ENCODE measurements at regions not wholly inside any gene's neighbourhood (a gene's known extent, or its start where the extent isn't known, plus 50 kb on each side); places are given as distances from the start of the nearest gene placed in this dataset.

DNA sequence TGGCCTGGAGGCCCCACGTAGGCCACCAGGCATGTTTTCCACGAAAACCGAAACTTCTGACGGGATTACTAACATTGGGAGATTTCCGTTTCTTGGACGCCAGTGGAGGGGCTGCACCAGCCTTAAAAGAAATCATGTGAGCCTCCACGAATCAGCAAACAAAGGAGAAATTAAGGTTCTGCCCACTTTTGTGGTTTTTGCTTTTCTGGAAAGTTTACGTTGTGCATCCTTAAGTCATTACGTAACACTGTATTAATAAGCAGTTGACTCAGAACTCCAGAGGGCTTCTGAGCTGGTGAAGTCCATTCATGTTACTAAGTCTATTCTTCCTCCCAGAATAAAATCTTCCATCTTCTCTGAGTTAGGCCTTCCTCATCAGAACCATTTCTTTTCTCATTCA is 168.5 kb downstream of the PSMG1 start:
- no peak overlapping the region for H3K4me3 ChIP-seq (ENCODE audit: low read depth, low read length)
- ChIA-PET POLR2A (interaction anchor here (0.7 kb wide), 1 partner anchor 46 kb away, joined by 4 read pairs; no protein-coding TSS in a partner anchor), CTCF (interaction anchor here (0.7 to 1.0 kb wide), 2 partner anchors 28 to 124 kb away, joined by 3 read pairs; no protein-coding TSS in a partner anchor)
- H3K36me3 ChIP-seq (ENCODE audit: control insufficient read depth in 2 of 2, insufficient read depth in 1 of 2, low read length in 2 of 2) = no peaks in the 10 kb centered on the region
- no peaks in the 10 kb centered on the region for H3K9me3 ChIP-seq (ENCODE audit: control insufficient read depth, insufficient read depth, low read depth, low read length)
- H3K27ac ChIP-seq (ENCODE audit: extremely low read depth, low read depth, low read length) = no peak overlapping the region
- TF ChIP-seq ZNF311 (tag by site-specific recombination; IDR thresholded peaks at IDR 0.05; ENCODE audit: borderline replicate concordance) = no peak
- TF ChIP-seq, protein P1, sequence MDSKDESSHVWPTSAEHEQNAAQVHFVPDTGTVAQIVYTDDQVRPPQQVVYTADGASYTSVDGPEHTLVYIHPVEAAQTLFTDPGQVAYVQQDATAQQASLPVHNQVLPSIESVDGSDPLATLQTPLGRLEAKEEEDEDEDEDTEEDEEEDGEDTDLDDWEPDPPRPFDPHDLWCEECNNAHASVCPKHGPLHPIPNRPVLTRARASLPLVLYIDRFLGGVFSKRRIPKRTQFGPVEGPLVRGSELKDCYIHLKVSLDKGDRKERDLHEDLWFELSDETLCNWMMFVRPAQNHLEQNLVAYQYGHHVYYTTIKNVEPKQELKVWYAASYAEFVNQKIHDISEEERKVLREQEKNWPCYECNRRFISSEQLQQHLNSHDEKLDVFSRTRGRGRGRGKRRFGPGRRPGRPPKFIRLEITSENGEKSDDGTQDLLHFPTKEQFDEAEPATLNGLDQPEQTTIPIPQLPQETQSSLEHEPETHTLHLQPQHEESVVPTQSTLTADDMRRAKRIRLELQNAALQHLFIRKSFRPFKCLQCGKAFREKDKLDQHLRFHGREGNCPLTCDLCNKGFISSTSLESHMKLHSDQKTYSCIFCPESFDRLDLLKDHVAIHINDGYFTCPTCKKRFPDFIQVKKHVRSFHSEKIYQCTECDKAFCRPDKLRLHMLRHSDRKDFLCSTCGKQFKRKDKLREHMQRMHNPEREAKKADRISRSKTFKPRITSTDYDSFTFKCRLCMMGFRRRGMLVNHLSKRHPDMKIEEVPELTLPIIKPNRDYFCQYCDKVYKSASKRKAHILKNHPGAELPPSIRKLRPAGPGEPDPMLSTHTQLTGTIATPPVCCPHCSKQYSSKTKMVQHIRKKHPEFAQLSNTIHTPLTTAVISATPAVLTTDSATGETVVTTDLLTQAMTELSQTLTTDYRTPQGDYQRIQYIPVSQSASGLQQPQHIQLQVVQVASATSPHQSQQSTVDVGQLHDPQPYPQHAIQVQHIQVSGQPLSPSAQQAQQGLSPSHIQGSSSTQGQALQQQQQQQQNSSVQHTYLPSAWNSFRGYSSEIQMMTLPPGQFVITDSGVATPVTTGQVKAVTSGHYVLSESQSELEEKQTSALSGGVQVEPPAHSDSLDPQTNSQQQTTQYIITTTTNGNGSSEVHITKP (tag by site-specific recombination; IDR thresholded peaks at IDR 0.05) = 0 out of 2 replicates have a peak, but pooled peaks have one; percentile 26
- no peaks in the 10 kb centered on the region for H3K4me1 ChIP-seq (ENCODE audit: control insufficient read depth, insufficient read depth, low read length)

DNA sequence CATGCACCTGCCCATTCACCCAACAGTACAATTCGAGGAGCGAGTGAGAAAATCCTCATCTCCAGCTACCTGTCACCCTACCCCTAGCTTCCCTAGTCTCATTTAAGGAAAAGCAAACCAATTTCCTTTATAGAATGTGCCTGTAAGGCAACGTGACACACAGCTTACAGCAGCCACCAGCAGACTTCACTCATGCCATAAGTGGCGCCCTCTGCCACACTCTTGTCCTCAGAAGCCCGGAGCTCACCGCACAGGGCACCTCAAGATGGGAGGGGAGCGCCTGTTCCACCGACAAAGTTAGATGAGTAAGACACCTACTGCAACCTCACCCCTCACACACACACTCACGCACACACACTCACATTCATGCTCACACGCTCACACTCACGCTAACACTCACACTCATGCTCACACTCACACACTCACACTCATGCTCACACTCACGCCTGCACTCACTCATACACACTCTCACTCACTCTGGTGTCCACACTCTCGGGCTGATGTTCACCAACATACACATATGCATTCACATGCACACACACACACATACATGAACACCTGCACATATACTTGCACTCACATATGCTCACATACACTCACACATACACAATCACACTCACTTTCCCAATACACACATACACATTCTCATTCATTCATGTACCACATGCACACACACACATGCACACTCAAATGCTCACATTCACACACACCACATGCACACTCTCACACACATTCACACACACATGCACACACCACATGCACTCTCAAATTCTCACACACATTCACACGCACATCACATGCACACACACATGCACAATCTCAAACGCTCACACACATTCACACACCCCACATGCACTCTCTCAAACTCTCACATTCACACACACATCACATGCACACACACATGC is 170.7 kb downstream of the PSMG1 start:
- ChIA-PET CTCF (interaction anchor here (1.0 kb wide), 1 partner anchor 19 kb away, joined by 3 read pairs; no protein-coding TSS in a partner anchor), POLR2A (no interaction called here)
- no peaks in the 10 kb centered on the region for H3K9me3 ChIP-seq (ENCODE audit: control insufficient read depth, insufficient read depth, low read depth, low read length)
- no peak overlapping the region for H3K27ac ChIP-seq (ENCODE audit: extremely low read depth, low read depth, low read length)
- no peaks in the 10 kb centered on the region for H3K4me1 ChIP-seq (ENCODE audit: control insufficient read depth, insufficient read depth, low read length)
- no peak overlapping the region for H3K4me3 ChIP-seq (ENCODE audit: low read depth, low read length)
- H3K36me3 ChIP-seq (ENCODE audit: control insufficient read depth in 2 of 2, insufficient read depth in 1 of 2, low read length in 2 of 2) = no peaks in the 10 kb centered on the region
- no peak for TF ChIP-seq ZNF792 (tag by site-specific recombination; IDR thresholded peaks at IDR 0.05)
- TF ChIP-seq ZFHX2 (tag by site-specific recombination; conservative IDR thresholded peaks at IDR 0.05) = no peak
- TF ChIP-seq WT1 (tag by site-specific recombination; IDR thresholded peaks at IDR 0.05) = no peak
- no peak for TF ChIP-seq ZNF677 (tag by site-specific recombination; IDR thresholded peaks at IDR 0.05)
- TF ChIP-seq, protein P2, sequence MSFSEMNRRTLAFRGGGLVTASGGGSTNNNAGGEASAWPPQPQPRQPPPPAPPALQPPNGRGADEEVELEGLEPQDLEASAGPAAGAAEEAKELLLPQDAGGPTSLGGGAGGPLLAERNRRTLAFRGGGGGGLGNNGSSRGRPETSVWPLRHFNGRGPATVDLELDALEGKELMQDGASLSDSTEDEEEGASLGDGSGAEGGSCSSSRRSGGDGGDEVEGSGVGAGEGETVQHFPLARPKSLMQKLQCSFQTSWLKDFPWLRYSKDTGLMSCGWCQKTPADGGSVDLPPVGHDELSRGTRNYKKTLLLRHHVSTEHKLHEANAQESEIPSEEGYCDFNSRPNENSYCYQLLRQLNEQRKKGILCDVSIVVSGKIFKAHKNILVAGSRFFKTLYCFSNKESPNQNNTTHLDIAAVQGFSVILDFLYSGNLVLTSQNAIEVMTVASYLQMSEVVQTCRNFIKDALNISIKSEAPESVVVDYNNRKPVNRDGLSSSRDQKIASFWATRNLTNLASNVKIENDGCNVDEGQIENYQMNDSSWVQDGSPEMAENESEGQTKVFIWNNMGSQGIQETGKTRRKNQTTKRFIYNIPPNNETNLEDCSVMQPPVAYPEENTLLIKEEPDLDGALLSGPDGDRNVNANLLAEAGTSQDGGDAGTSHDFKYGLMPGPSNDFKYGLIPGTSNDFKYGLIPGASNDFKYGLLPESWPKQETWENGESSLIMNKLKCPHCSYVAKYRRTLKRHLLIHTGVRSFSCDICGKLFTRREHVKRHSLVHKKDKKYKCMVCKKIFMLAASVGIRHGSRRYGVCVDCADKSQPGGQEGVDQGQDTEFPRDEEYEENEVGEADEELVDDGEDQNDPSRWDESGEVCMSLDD (tag by site-specific recombination; IDR thresholded peaks at IDR 0.05) = 0 out of 2 replicates have a peak, but pooled peaks have one; percentile 29
- TF ChIP-seq ZNF768 (tag by site-specific recombination; IDR thresholded peaks at IDR 0.05) = no peak
- TF ChIP-seq GLI4 (tag by site-specific recombination; IDR thresholded peaks at IDR 0.05) = no peak
- TF ChIP-seq, protein P3, sequence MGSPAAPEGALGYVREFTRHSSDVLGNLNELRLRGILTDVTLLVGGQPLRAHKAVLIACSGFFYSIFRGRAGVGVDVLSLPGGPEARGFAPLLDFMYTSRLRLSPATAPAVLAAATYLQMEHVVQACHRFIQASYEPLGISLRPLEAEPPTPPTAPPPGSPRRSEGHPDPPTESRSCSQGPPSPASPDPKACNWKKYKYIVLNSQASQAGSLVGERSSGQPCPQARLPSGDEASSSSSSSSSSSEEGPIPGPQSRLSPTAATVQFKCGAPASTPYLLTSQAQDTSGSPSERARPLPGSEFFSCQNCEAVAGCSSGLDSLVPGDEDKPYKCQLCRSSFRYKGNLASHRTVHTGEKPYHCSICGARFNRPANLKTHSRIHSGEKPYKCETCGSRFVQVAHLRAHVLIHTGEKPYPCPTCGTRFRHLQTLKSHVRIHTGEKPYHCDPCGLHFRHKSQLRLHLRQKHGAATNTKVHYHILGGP (tag by site-specific recombination; IDR thresholded peaks at IDR 0.05) = no peak
- TF ChIP-seq ZNF24 (tag by site-specific recombination; IDR thresholded peaks at IDR 0.05) = no peak
- TF ChIP-seq, protein P4, sequence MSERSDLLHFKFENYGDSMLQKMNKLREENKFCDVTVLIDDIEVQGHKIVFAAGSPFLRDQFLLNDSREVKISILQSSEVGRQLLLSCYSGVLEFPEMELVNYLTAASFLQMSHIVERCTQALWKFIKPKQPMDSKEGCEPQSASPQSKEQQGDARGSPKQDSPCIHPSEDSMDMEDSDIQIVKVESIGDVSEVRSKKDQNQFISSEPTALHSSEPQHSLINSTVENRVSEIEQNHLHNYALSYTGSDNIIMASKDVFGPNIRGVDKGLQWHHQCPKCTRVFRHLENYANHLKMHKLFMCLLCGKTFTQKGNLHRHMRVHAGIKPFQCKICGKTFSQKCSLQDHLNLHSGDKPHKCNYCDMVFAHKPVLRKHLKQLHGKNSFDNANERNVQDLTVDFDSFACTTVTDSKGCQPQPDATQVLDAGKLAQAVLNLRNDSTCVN (tag by site-specific recombination; optimal IDR thresholded peaks at IDR 0.05) = peak; percentile 21
- TF ChIP-seq ZNF394 (tag by site-specific recombination; IDR thresholded peaks at IDR 0.05; ENCODE audit: borderline replicate concordance) = no peak
- TF ChIP-seq ZNF211 (tag by site-specific recombination; IDR thresholded peaks at IDR 0.05; ENCODE audit: low read depth) = no peak
- TF ChIP-seq ZBTB7A (tag by site-specific recombination; IDR thresholded peaks at IDR 0.05; ENCODE audit: low read depth) = no peak
- TF ChIP-seq, protein P5, sequence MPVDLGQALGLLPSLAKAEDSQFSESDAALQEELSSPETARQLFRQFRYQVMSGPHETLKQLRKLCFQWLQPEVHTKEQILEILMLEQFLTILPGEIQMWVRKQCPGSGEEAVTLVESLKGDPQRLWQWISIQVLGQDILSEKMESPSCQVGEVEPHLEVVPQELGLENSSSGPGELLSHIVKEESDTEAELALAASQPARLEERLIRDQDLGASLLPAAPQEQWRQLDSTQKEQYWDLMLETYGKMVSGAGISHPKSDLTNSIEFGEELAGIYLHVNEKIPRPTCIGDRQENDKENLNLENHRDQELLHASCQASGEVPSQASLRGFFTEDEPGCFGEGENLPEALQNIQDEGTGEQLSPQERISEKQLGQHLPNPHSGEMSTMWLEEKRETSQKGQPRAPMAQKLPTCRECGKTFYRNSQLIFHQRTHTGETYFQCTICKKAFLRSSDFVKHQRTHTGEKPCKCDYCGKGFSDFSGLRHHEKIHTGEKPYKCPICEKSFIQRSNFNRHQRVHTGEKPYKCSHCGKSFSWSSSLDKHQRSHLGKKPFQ (tag by site-specific recombination; IDR thresholded peaks at IDR 0.05) = peak; percentile 95
- peak; percentile 91; the same call in 1 of the 2 replicates for TF ChIP-seq ZNF311 (tag by site-specific recombination; IDR thresholded peaks at IDR 0.05; ENCODE audit: borderline replicate concordance)
- TF ChIP-seq, protein P6, sequence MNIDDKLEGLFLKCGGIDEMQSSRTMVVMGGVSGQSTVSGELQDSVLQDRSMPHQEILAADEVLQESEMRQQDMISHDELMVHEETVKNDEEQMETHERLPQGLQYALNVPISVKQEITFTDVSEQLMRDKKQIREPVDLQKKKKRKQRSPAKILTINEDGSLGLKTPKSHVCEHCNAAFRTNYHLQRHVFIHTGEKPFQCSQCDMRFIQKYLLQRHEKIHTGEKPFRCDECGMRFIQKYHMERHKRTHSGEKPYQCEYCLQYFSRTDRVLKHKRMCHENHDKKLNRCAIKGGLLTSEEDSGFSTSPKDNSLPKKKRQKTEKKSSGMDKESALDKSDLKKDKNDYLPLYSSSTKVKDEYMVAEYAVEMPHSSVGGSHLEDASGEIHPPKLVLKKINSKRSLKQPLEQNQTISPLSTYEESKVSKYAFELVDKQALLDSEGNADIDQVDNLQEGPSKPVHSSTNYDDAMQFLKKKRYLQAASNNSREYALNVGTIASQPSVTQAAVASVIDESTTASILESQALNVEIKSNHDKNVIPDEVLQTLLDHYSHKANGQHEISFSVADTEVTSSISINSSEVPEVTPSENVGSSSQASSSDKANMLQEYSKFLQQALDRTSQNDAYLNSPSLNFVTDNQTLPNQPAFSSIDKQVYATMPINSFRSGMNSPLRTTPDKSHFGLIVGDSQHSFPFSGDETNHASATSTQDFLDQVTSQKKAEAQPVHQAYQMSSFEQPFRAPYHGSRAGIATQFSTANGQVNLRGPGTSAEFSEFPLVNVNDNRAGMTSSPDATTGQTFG (tag by site-specific recombination; IDR thresholded peaks at IDR 0.05; ENCODE audit: borderline replicate concordance) = peak; percentile 12; the same call in 1 of the 2 replicates
- no peak for TF ChIP-seq ZNF366 (tag by site-specific recombination; conservative IDR thresholded peaks at IDR 0.05)
